HepG2 (cell line): ENCODE measurements at regions not wholly inside any gene's neighbourhood (a gene's known extent, or its start where the extent isn't known, plus 50 kb on each side); places are given as distances from the start of the nearest gene placed in this dataset.

ENCODE experiments used
- ATAC-seq: fragments of 200-7000 bp; cut with Tn5 transposase; 3 replicates; pipeline ENCODE4 v1.9.1; 2020; ENCODE audit warnings: mild to moderate bottlenecking, moderate library complexity
- BruUV-seq: library from RNA; stranded (reverse); fragments of 400-500 nt; replicated peaks from 2 replicates; lab custom pipeline; 2021; lab: Mats Ljungman, UMichigan
- CTCF ChIA-PET: fragments of 300-600 bp; formaldehyde crosslinking; extraction: SDS; loops from one replicate; lab custom pipeline; 2021; ENCODE audit warnings: low total read pairs, inconsistent platforms, low intra/inter-chr PET ratio; lab: Yijun Ruan, JAX
- POLR2A ChIA-PET: fragments of 350-600 bp; sonication (Branson Sonifier 250); formaldehyde crosslinking; loops from one replicate; lab custom pipeline; 2020; ENCODE audit warnings: antibody characterized with exemption, inconsistent platforms; lab: Yijun Ruan, JAX
- DNase-seq: peaks from one replicate; pipeline ENCODE4 v3.0.0-alpha.2; 2015; ENCODE audit warnings: low spot score
- FAIRE-seq: peaks from 3 replicates; lab custom pipeline; 2011; peaks lifted over from hg19 to GRCh38; lab: Jason Lieb, UNC
- H2AFZ ChIP-seq: one replicate; pipeline ENCODE4 v1.6.1; 2011; ENCODE audit warnings: low read length, inconsistent platforms
- H3K27ac ChIP-seq: fragments of 300-600 bp; 3 replicates; pipeline ENCODE4 v1.8.0; 2011; ENCODE audit warnings: mixed run types, mild to moderate bottlenecking, mixed read lengths, low read length, inconsistent platforms; ENCODE audit not compliant: insufficient read depth; ENCODE audit errors: extremely low read length
- H3K27me3 ChIP-seq, 2 experiments: fragments of 200-600 bp in 1 of 2; 2 replicates in 1 of 2; 3 replicates in 1 of 2; pipeline versions ENCODE4 v1.6.0 to v1.8.0; 2011; ENCODE audit warnings: low read length in 2 of 2, mild to moderate bottlenecking in 2 of 2, moderate library complexity in 2 of 2, inconsistent platforms in 1 of 2; ENCODE audit not compliant: insufficient read depth in 2 of 2, control insufficient read depth in 1 of 2
- H3K36me3 ChIP-seq, 2 experiments: fragments of 200-600 bp in 1 of 2; replicated peaks in 1 of 2; 2 replicates in 1 of 2; 3 replicates in 1 of 2; pipeline versions ENCODE4 v1.5.1 to v1.8.0; 2011; ENCODE audit warnings: low read length in 2 of 2, inconsistent platforms in 1 of 2; ENCODE audit not compliant: insufficient read depth in 2 of 2, control insufficient read depth in 1 of 2
- H3K4me1 ChIP-seq: 2 replicates; pipeline ENCODE4 v1.5.1; 2012; ENCODE audit warnings: low read length, inconsistent platforms; ENCODE audit not compliant: insufficient read depth
- H3K4me2 ChIP-seq: 2 replicates; pipeline ENCODE4 v1.6.0; 2011; ENCODE audit warnings: low read depth, low read length, inconsistent platforms
- H3K4me3 ChIP-seq, 3 experiments: fragments of 200-600 bp in 1 of 3; sonication (generic), shearing (Covaris generic) in 1 of 3; replicated peaks in 1 of 3; 2 replicates each; pipeline ENCODE4 v1.5.1; 2011 to 2016; ENCODE audit warnings: low read length in 3 of 3, inconsistent platforms in 2 of 3, low read depth in 2 of 3, mild to moderate bottlenecking in 2 of 3, control low read depth in 1 of 3, mixed read lengths in 1 of 3; ENCODE audit not compliant: insufficient read depth in 1 of 3
- H3K79me2 ChIP-seq: one replicate; pipeline ENCODE4 v1.6.1; 2011; ENCODE audit warnings: low read length, inconsistent platforms; ENCODE audit not compliant: insufficient read depth
- H3K9ac ChIP-seq: 2 replicates; pipeline ENCODE4 v1.6.0; 2011; ENCODE audit warnings: mild to moderate bottlenecking, low read depth, low read length, inconsistent platforms; ENCODE audit not compliant: insufficient read depth
- H3K9me3 ChIP-seq: 2 replicates; pipeline ENCODE4 v1.5.1; 2012; ENCODE audit warnings: mild to moderate bottlenecking, low read length
- H4K20me1 ChIP-seq: 2 replicates; pipeline ENCODE4 v1.6.0; 2011; ENCODE audit warnings: inconsistent platforms, mild to moderate bottlenecking, low read length, moderate library complexity; ENCODE audit not compliant: insufficient read depth
- DNMT1 ChIP-seq: sonication (generic); formaldehyde crosslinking; IDR thresholded peaks from 2 replicates; pipeline ENCODE4 v1.5.1; 2020; ENCODE audit warnings: mild to moderate bottlenecking, missing genetic modification reagents
- HNF1A ChIP-seq, 2 experiments: sonication (generic) in 1 of 2; formaldehyde crosslinking in 1 of 2; IDR thresholded peaks; 2 replicates each; pipeline versions ENCODE4 v1.4.0 to v1.6.1; 2016 to 2020; ENCODE audit warnings: borderline replicate concordance in 1 of 2, low read depth in 1 of 2, mild to moderate bottlenecking in 1 of 2, missing genetic modification reagents in 1 of 2
- KDM2A ChIP-seq: sonication (generic); formaldehyde crosslinking; IDR thresholded peaks from 2 replicates; pipeline ENCODE4 v1.4.0; 2020; ENCODE audit warnings: low read depth, missing genetic modification reagents, borderline replicate concordance
- RELA ChIP-seq: sonication (generic); formaldehyde crosslinking; IDR thresholded peaks from 2 replicates; pipeline ENCODE4 v1.4.0; 2020; ENCODE audit warnings: missing genetic modification reagents
- THAP11 ChIP-seq: IDR thresholded peaks from 2 replicates; pipeline ENCODE4 v1.6.1; 2016; ENCODE audit warnings: missing biosample characterization, missing genetic modification reagents
- ZNF232 ChIP-seq: sonication (generic); formaldehyde crosslinking; IDR thresholded peaks from 2 replicates; pipeline ENCODE4 v1.4.0; 2020; ENCODE audit warnings: missing genetic modification reagents, borderline replicate concordance
- WGBS: methylation state at CpG from one replicate; pipeline ENCODE4 v1.1.6; 2017; ENCODE audit warnings: low lambda C conversion rate; 5-methylcytosine and 5-hydroxymethylcytosine counted together
- in situ Hi-C: cut with HindIII; loops from 2 replicates; pipeline ENCODE4 v1.10.0; 2017; ENCODE audit warnings: low pct_unique_long_range_greater_than_20kb; ENCODE audit not compliant: extremely low pct_ligation_motif_present
- intact Hi-C: fragments of 100-400 bp; cut with micrococcal nuclease; formaldehyde crosslinking; loops from one replicate; pipeline ENCODE4 v1.10.0; 2022; ENCODE audit not compliant: unreplicated experiment

GRCh38 chr6:111971866-111972532, 81.9 kb upstream of the CCN6 start:
- in situ Hi-C loops (no loop called here), intact Hi-C loops (no loop called here)
- no peaks in the 10 kb centered on the region for H3K36me3 ChIP-seq
- no peaks in the 10 kb centered on the region for H3K79me2 ChIP-seq
- H3K4me1 ChIP-seq: no peaks in the 10 kb centered on the region
- H3K4me2 ChIP-seq: no peak overlapping the region
- DNase-seq (no peak), FAIRE-seq (no peak)
- peaks cover 0 to 13% of the 10 kb centered on the region in 2 experiments; a peak in 1 of 5 replicates for H3K27me3 ChIP-seq
- no peak overlapping the region for H3K4me3 ChIP-seq
- no peak overlapping the region for H3K27ac ChIP-seq
- H4K20me1 ChIP-seq: no peaks in the 10 kb centered on the region
- TF ChIP-seq RELA (no peak), KDM2A (CRISPR knock-in tag) (no peak), HNF1A (IDR thresholded peaks at IDR 0.05; ENCODE audit: low read depth) (no peak), HNF1A (CRISPR knock-in tag; IDR thresholded peaks at IDR 0.05; ENCODE audit: borderline replicate concordance) (no peak), THAP11 (CRISPR knock-in tag) (no peak), DNMT1 (no peak), ZNF232 (CRISPR knock-in tag) (no peak)
- TF ChIP-seq, all 625 proteins: peak for 0
- H3K9ac ChIP-seq: no peak overlapping the region
- no peak overlapping the region for H2AFZ ChIP-seq
- no peak for ATAC-seq
- POLR2A ChIA-PET: no interaction called here
- CTCF ChIA-PET: no interaction called here
- H3K9me3 ChIP-seq: no peaks in the 10 kb centered on the region
- no TSS peak for BruUV-seq
- 68% methylated on average over 5 of the region's 5 CpGs for WGBS
